PC-3 (cell line): ENCODE measurements at regions not wholly inside any gene's neighbourhood (a gene's known extent, or its start where the extent isn't known, plus 50 kb on each side); places are given as distances from the start of the nearest gene placed in this dataset.

Experiments used
- EZH2 ChIP-seq: fragments of 300-600 bp; sonication (generic); IDR thresholded peaks from one replicate; pipeline ENCODE4 v1.6.1; 2017; ENCODE audit warnings: antibody characterized with exemption, mild to moderate bottlenecking, low read length; ENCODE audit not compliant: unreplicated experiment
- EZH2phosphoT487 ChIP-seq: fragments of 300-600 bp; sonication (generic); IDR thresholded peaks from 2 replicates; pipeline ENCODE4 v1.6.1; 2018; ENCODE audit warnings: mild to moderate bottlenecking, antibody characterized with exemption, low read length, borderline replicate concordance
- TF ChIP-seq, protein P1 (sequence below): fragments of 300-600 bp; sonication (generic); conservative IDR thresholded peaks from 2 replicates; pipeline ENCODE4 v1.5.1; 2017; ENCODE audit warnings: antibody characterized with exemption, low read depth, mild to moderate bottlenecking, low read length

- TF ChIP-seq, protein P1, sequence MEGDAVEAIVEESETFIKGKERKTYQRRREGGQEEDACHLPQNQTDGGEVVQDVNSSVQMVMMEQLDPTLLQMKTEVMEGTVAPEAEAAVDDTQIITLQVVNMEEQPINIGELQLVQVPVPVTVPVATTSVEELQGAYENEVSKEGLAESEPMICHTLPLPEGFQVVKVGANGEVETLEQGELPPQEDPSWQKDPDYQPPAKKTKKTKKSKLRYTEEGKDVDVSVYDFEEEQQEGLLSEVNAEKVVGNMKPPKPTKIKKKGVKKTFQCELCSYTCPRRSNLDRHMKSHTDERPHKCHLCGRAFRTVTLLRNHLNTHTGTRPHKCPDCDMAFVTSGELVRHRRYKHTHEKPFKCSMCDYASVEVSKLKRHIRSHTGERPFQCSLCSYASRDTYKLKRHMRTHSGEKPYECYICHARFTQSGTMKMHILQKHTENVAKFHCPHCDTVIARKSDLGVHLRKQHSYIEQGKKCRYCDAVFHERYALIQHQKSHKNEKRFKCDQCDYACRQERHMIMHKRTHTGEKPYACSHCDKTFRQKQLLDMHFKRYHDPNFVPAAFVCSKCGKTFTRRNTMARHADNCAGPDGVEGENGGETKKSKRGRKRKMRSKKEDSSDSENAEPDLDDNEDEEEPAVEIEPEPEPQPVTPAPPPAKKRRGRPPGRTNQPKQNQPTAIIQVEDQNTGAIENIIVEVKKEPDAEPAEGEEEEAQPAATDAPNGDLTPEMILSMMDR: no peak
- no peak for TF ChIP-seq EZH2
- TF ChIP-seq EZH2phosphoT487: no peak
Measured at GRCh38 chr5:168176251-168176650, 115.2 kb upstream of the WWC1 start.
